22Rv1 (cell line): ENCODE measurements at regions not wholly inside any gene's neighbourhood (a gene's known extent, or its start where the extent isn't known, plus 50 kb on each side); places are given as distances from the start of the nearest gene placed in this dataset.
"Not testable (repeated sequence)": the region's sequence is repeated elsewhere in the genome, so short reads cannot be mapped to it uniquely, and the experiment has no call there.

Experiments used
- ZFX ChIP-seq: fragments of 450-650 bp; IDR thresholded peaks from 2 replicates; pipeline ENCODE4 v1.6.1; 2017; ENCODE audit warnings: antibody characterized with exemption, borderline replicate concordance
- TF ChIP-seq, protein P1 (sequence below): fragments of 450-650 bp; IDR thresholded peaks from 2 replicates; pipeline ENCODE4 v1.5.1; 2017; ENCODE audit warnings: mild to moderate bottlenecking

DNA sequence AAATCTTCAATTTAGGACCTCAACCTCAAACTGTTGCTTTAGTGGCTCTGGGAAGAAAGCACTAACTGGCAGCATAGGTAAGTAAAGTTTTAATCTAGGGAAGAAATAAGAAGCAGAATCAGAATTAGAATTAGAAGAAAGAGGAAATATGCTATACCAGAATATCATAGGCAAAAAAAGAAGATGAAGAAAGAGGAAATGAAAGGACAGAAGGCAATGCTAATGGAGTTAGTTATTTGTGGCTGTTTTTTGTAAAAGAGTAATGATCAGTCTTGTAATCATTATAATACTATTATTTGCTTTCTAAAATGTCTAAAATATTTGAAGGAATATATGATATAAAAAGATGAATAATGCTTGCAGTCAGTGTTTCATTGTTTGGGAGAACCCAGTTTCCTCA, 122.9 kb downstream of the FAM72C start:
- TF ChIP-seq, protein P1, sequence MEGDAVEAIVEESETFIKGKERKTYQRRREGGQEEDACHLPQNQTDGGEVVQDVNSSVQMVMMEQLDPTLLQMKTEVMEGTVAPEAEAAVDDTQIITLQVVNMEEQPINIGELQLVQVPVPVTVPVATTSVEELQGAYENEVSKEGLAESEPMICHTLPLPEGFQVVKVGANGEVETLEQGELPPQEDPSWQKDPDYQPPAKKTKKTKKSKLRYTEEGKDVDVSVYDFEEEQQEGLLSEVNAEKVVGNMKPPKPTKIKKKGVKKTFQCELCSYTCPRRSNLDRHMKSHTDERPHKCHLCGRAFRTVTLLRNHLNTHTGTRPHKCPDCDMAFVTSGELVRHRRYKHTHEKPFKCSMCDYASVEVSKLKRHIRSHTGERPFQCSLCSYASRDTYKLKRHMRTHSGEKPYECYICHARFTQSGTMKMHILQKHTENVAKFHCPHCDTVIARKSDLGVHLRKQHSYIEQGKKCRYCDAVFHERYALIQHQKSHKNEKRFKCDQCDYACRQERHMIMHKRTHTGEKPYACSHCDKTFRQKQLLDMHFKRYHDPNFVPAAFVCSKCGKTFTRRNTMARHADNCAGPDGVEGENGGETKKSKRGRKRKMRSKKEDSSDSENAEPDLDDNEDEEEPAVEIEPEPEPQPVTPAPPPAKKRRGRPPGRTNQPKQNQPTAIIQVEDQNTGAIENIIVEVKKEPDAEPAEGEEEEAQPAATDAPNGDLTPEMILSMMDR: not testable (repeated sequence)
- TF ChIP-seq ZFX: not testable (repeated sequence)
